PC-9 (cell line): ENCODE measurements at regions not wholly inside any gene's neighbourhood (a gene's known extent, or its start where the extent isn't known, plus 50 kb on each side); places are given as distances from the start of the nearest gene placed in this dataset.

Source experiments
- BruUV-seq: library from RNA; stranded (reverse); fragments of 400-500 nt; replicated peaks from 2 replicates; lab custom pipeline; 2021; lab: Mats Ljungman, UMichigan
- CTCF ChIA-PET: fragments of 300-600 bp; sonication (Branson Sonifier 250); formaldehyde crosslinking; loops from one replicate; lab custom pipeline; 2022; ENCODE audit warnings: antibody characterized with exemption; lab: Charles Lee
- POLR2A ChIA-PET: fragments of 300-600 bp; sonication (Branson Sonifier 250); formaldehyde crosslinking; loops from one replicate; lab custom pipeline; 2022; ENCODE audit warnings: antibody characterized with exemption; ENCODE audit not compliant: unreplicated experiment; lab: Charles Lee
- DNase-seq, 2 experiments: peaks; one replicate each; pipeline versions ENCODE4 v3.0.0 to v3.0.0-alpha.2; 2015 to 2022; ENCODE audit warnings: mixed read lengths in 1 of 2
- H2AFZ ChIP-seq: fragments of 200-600 bp; sonication (generic); 2 replicates; pipeline ENCODE4 v1.8.1; 2017; ENCODE audit warnings: antibody characterized with exemption
- H3F3A ChIP-seq: fragments of 200-600 bp; sonication (generic); 2 replicates; pipeline ENCODE4 v1.8.1; 2017; ENCODE audit warnings: antibody characterized with exemption, mild to moderate bottlenecking, low read depth; ENCODE audit not compliant: insufficient read depth
- H3K27ac ChIP-seq: fragments of 200-600 bp; sonication (generic); 2 replicates; pipeline ENCODE4 v1.6.1; 2016; ENCODE audit warnings: mixed run types
- H3K27me3 ChIP-seq: fragments of 200-600 bp; sonication (generic); 2 replicates; pipeline ENCODE4 v1.6.1; 2016; ENCODE audit warnings: low read depth, mixed run types; ENCODE audit not compliant: insufficient read depth
- H3K36me3 ChIP-seq: fragments of 200-600 bp; sonication (generic); 2 replicates; pipeline ENCODE4 v1.6.1; 2016; ENCODE audit warnings: low read depth, mixed run types
- H3K4me1 ChIP-seq: fragments of 200-600 bp; sonication (generic); replicated peaks from 2 replicates; pipeline ENCODE4 v1.6.1; 2016; ENCODE audit warnings: mixed run types; ENCODE audit not compliant: insufficient read depth
- H3K4me2 ChIP-seq: fragments of 200-600 bp; sonication (generic); 2 replicates; pipeline ENCODE4 v1.6.1; 2017; ENCODE audit warnings: mixed run types
- H3K4me3 ChIP-seq: fragments of 200-600 bp; sonication (generic); 2 replicates; pipeline ENCODE4 v1.6.1; 2016; ENCODE audit warnings: mixed run types
- H3K79me2 ChIP-seq: fragments of 200-600 bp; sonication (generic); 2 replicates; pipeline ENCODE4 v1.6.1; 2017; ENCODE audit warnings: low read depth, mixed run types
- H3K9me2 ChIP-seq: fragments of 200-600 bp; sonication (generic); 2 replicates; pipeline ENCODE4 v1.8.1; 2017; ENCODE audit warnings: mild to moderate bottlenecking; ENCODE audit not compliant: insufficient read depth
- H3K9me3 ChIP-seq: fragments of 200-600 bp; sonication (generic); 2 replicates; pipeline ENCODE4 v1.8.1; 2016; ENCODE audit warnings: low read depth; ENCODE audit not compliant: insufficient read depth
- H4K20me1 ChIP-seq: fragments of 200-600 bp; sonication (generic); 2 replicates; pipeline ENCODE4 v1.8.1; 2017; ENCODE audit not compliant: insufficient read depth
- CTCF ChIP-seq: fragments of 200-600 bp; sonication (generic); conservative IDR thresholded peaks from 2 replicates; pipeline ENCODE4 v1.6.1; 2017; ENCODE audit warnings: mixed run types, antibody characterized with exemption, mild to moderate bottlenecking, moderate library complexity
- EZH2 ChIP-seq: fragments of 200-600 bp; sonication (generic); IDR thresholded peaks from 2 replicates; pipeline ENCODE4 v1.8.0; 2017; ENCODE audit warnings: antibody characterized with exemption, low read depth
- intact Hi-C: fragments of 100-400 bp; cut with micrococcal nuclease; formaldehyde crosslinking; loops from one replicate; pipeline ENCODE4 v1.10.0; 2022; ENCODE audit not compliant: unreplicated experiment

- H3K27me3 ChIP-seq = no peaks in the 10 kb centered on the region
- TF ChIP-seq CTCF = no peak
- TF ChIP-seq EZH2 = no peak
- no peaks in the 10 kb centered on the region for H3K36me3 ChIP-seq
- H3K9me3 ChIP-seq = no peaks in the 10 kb centered on the region
- H3F3A ChIP-seq = no peaks in the 10 kb centered on the region
- H4K20me1 ChIP-seq = no peaks in the 10 kb centered on the region; the same call in 1 of the 2 replicates
- intact Hi-C loops = loop anchor here (10.0 kb wide), 1 partner anchor 1046 kb away; no protein-coding TSS in a partner anchor
- ChIA-PET CTCF (interaction anchor here (0.6 kb wide), 1 partner anchor 131 kb away, joined by 7 read pairs; no protein-coding TSS in a partner anchor), POLR2A (no interaction called here)
- H3K4me3 ChIP-seq = no peak overlapping the region
- no peak overlapping the region for H3K4me2 ChIP-seq
- BruUV-seq = no TSS peak
- H3K9me2 ChIP-seq = no peaks in the 10 kb centered on the region
- DNase-seq = no peak
- H2AFZ ChIP-seq = no peak overlapping the region
- H3K79me2 ChIP-seq = no peaks in the 10 kb centered on the region
- H3K4me1 ChIP-seq = no peaks in the 10 kb centered on the region
- H3K27ac ChIP-seq = no peak overlapping the region
Measured at GRCh38 chr3:166900866-166901577, 479.1 kb downstream of the ZBBX start.

- Histone ChIP-seq H3F3A (no peaks in the 10 kb centered on the region), H3K9me3 (no peaks in the 10 kb centered on the region), H3K4me3 (no peak overlapping the region), H3K27me3 (no peaks in the 10 kb centered on the region), H3K4me2 (no peak overlapping the region), H3K4me1 (no peaks in the 10 kb centered on the region), H3K79me2 (no peaks in the 10 kb centered on the region), H2AFZ (no peak overlapping the region), H4K20me1 (no peaks in the 10 kb centered on the region; the same call in 1 of the 2 replicates), H3K27ac (no peak overlapping the region), H3K36me3 (no peaks in the 10 kb centered on the region), H3K9me2 (no peaks in the 10 kb centered on the region)
- intact Hi-C loops = no loop called here
- ChIA-PET CTCF (no interaction called here), POLR2A (no interaction called here)
- TF ChIP-seq CTCF = no peak
- no peak for TF ChIP-seq EZH2
- no TSS peak for BruUV-seq
- DNase-seq = no peak
Measured at GRCh38 chr3:166897811-166898210, 482.3 kb downstream of the ZBBX start.

GRCh38 chr3:166889241-166889640, 490.9 kb downstream of the ZBBX start:
- Histone ChIP-seq H3K79me2 (no peaks in the 10 kb centered on the region), H3K27ac (no peak overlapping the region), H3F3A (no peaks in the 10 kb centered on the region), H3K4me2 (no peak overlapping the region), H3K4me3 (no peak overlapping the region), H3K9me3 (no peaks in the 10 kb centered on the region), H3K36me3 (no peaks in the 10 kb centered on the region), H3K27me3 (no peaks in the 10 kb centered on the region), H3K9me2 (no peaks in the 10 kb centered on the region), H4K20me1 (no peaks in the 10 kb centered on the region), H2AFZ (no peak overlapping the region), H3K4me1 (no peaks in the 10 kb centered on the region)
- ChIA-PET CTCF (no interaction called here), POLR2A (no interaction called here)
- no peak for DNase-seq
- intact Hi-C loops = no loop called here
- no TSS peak for BruUV-seq
- no peak for TF ChIP-seq CTCF
- no peak for TF ChIP-seq EZH2
